WTC11 (cell line): ENCODE measurements at regions not wholly inside any gene's neighbourhood (a gene's known extent, or its start where the extent isn't known, plus 50 kb on each side); places are given as distances from the start of the nearest gene placed in this dataset.

Source experiments
- ATAC-seq: fragments of 200-7000 bp; cut with Tn5 transposase; 2 replicates; pipeline ENCODE4 v1.10.0; 2021; ENCODE audit warnings: mild to moderate bottlenecking, moderate library complexity
- CTCF ChIA-PET: fragments of 300-600 bp; sonication (Branson Sonifier 250); formaldehyde crosslinking; loops from one replicate; lab custom pipeline; 2021; ENCODE audit warnings: antibody characterized with exemption; lab: Charles Lee
- POLR2A ChIA-PET: fragments of 350-600 bp; sonication (Branson Sonifier 250); formaldehyde crosslinking; loops from one replicate; lab custom pipeline; 2021; ENCODE audit warnings: antibody characterized with exemption; lab: Charles Lee
- DNase-seq: peaks from one replicate; pipeline ENCODE4 v3.0.0; 2021; ENCODE audit warnings: low spot score
- H3K27ac Mint-ChIP-seq: 2 replicates; pipeline ENCODE4 v1.8.0; 2021; ENCODE audit warnings: mixed read lengths
- H3K27me3 Mint-ChIP-seq: 2 replicates; pipeline ENCODE4 v1.8.0; 2021; ENCODE audit warnings: low read depth, mild to moderate bottlenecking, moderate library complexity, mixed read lengths
- H3K36me3 Mint-ChIP-seq: 2 replicates; pipeline ENCODE4 v1.8.0; 2021; ENCODE audit warnings: mixed read lengths
- H3K4me1 Mint-ChIP-seq: 2 replicates; pipeline ENCODE4 v1.8.0; 2022; ENCODE audit warnings: mixed read lengths
- H3K4me3 Mint-ChIP-seq: 2 replicates; pipeline ENCODE4 v1.8.0; 2021; ENCODE audit warnings: mild to moderate bottlenecking, moderate library complexity, mixed read lengths
- H3K9me3 Mint-ChIP-seq: 2 replicates; pipeline ENCODE4 v1.8.0; 2021; ENCODE audit warnings: mixed read lengths
- ARID4B ChIP-seq: sonication (generic); formaldehyde crosslinking; IDR thresholded peaks from 2 replicates; pipeline ENCODE4 v1.8.0; 2023; ENCODE audit warnings: missing genetic modification reagents, mild to moderate bottlenecking, borderline replicate concordance
- ATF3 ChIP-seq: sonication (generic); formaldehyde crosslinking; conservative IDR thresholded peaks from 2 replicates; pipeline ENCODE4 v1.8.1; 2022; ENCODE audit warnings: mild to moderate bottlenecking, missing genetic modification reagents
- E2F1 ChIP-seq: sonication (generic); formaldehyde crosslinking; IDR thresholded peaks from 2 replicates; pipeline ENCODE4 v1.8.0; 2022; ENCODE audit warnings: mild to moderate bottlenecking, missing genetic modification reagents
- ELF4 ChIP-seq: sonication (generic); formaldehyde crosslinking; IDR thresholded peaks from 2 replicates; pipeline ENCODE4 v1.8.1; 2022; ENCODE audit warnings: low read depth, mild to moderate bottlenecking, moderate library complexity, missing genetic modification reagents
- IRF1 ChIP-seq: sonication (generic); formaldehyde crosslinking; IDR thresholded peaks from 2 replicates; pipeline ENCODE4 v1.8.0; 2023; ENCODE audit warnings: missing genetic modification reagents
- MXD4 ChIP-seq: fragments of 250-450 bp; sonication (Bioruptor Pico); IDR thresholded peaks from 2 replicates; pipeline ENCODE4 v1.8.0; 2021; ENCODE audit warnings: mild to moderate bottlenecking, moderate library complexity, borderline replicate concordance
- RORB ChIP-seq: fragments of 250-450 bp; sonication (Bioruptor Pico); IDR thresholded peaks from 2 replicates; pipeline ENCODE4 v1.9.0; 2021; ENCODE audit warnings: mild to moderate bottlenecking
- SMAD3 ChIP-seq: sonication (generic); formaldehyde crosslinking; IDR thresholded peaks from 2 replicates; pipeline ENCODE4 v1.8.0; 2022; ENCODE audit warnings: missing genetic modification reagents, mild to moderate bottlenecking, borderline replicate concordance
- SOX15 ChIP-seq: fragments of 250-450 bp; sonication (Bioruptor Pico); IDR thresholded peaks from 2 replicates; pipeline ENCODE4 v1.9.0; 2021; ENCODE audit warnings: mild to moderate bottlenecking
- SP1 ChIP-seq: sonication (generic); formaldehyde crosslinking; conservative IDR thresholded peaks from 2 replicates; pipeline ENCODE4 v1.8.1; 2022; ENCODE audit warnings: missing genetic modification reagents
- ZBTB43 ChIP-seq: sonication (generic); formaldehyde crosslinking; IDR thresholded peaks from 2 replicates; pipeline ENCODE4 v1.8.1; 2023; ENCODE audit warnings: mild to moderate bottlenecking, missing genetic modification reagents
- ZMAT4 ChIP-seq: fragments of 250-450 bp; sonication (Bioruptor Pico); IDR thresholded peaks from 2 replicates; pipeline ENCODE4 v1.9.0; 2021; ENCODE audit warnings: mild to moderate bottlenecking
- ZNF121 ChIP-seq: sonication (generic); formaldehyde crosslinking; IDR thresholded peaks from 2 replicates; pipeline ENCODE4 v1.8.0; 2023; ENCODE audit warnings: missing genetic modification reagents
- ZNF219 ChIP-seq: sonication (generic); formaldehyde crosslinking; IDR thresholded peaks from 2 replicates; pipeline ENCODE4 v1.8.0; 2023; ENCODE audit warnings: missing genetic modification reagents, mild to moderate bottlenecking, borderline replicate concordance
- ZNF396 ChIP-seq: fragments of 250-450 bp; sonication (Bioruptor Pico); IDR thresholded peaks from 2 replicates; pipeline ENCODE4 v1.8.0; 2021; ENCODE audit warnings: mild to moderate bottlenecking, moderate library complexity, borderline replicate concordance
- ZNF425 ChIP-seq: fragments of 250-450 bp; sonication (Bioruptor Pico); conservative IDR thresholded peaks from 2 replicates; pipeline ENCODE4 v1.9.0; 2021; ENCODE audit warnings: mild to moderate bottlenecking
- ZNF671 ChIP-seq: fragments of 250-450 bp; sonication (Bioruptor Pico); IDR thresholded peaks from 2 replicates; pipeline ENCODE4 v1.8.0; 2021; ENCODE audit warnings: mild to moderate bottlenecking
- ZSCAN18 ChIP-seq: fragments of 250-450 bp; sonication (Bioruptor Pico); IDR thresholded peaks from 2 replicates; pipeline ENCODE4 v2.1.2; 2022; ENCODE audit warnings: mild to moderate bottlenecking, moderate library complexity

- ATAC-seq (no peak), DNase-seq (no peak)
- peaks cover 3% of the 10 kb centered on the region; the same call in 1 of the 2 replicates for H3K27me3 Mint-ChIP-seq
- no peak for TF ChIP-seq ZNF396 (CRISPR knock-in tag)
- TF ChIP-seq SOX15, result no peak
- no peak for TF ChIP-seq IRF1
- no peak for TF ChIP-seq ZMAT4 (CRISPR knock-in tag)
- TF ChIP-seq SP1 (CRISPR knock-in tag), result no peak
- no peak for TF ChIP-seq ZBTB43 (CRISPR knock-in tag)
- no peak for TF ChIP-seq ZNF671
- TF ChIP-seq MXD4, result no peak
- no peak for TF ChIP-seq ZNF121 (CRISPR knock-in tag)
- TF ChIP-seq RORB (CRISPR knock-in tag), result no peak
- no peak for TF ChIP-seq E2F1 (CRISPR knock-in tag)
- no peak for TF ChIP-seq SMAD3 (CRISPR knock-in tag)
- TF ChIP-seq ZNF425 (CRISPR knock-in tag), result no peak
- TF ChIP-seq ELF4 (CRISPR knock-in tag), result no peak
- no peak for TF ChIP-seq ZSCAN18
- no peak for TF ChIP-seq ZNF219
- no peak for TF ChIP-seq ARID4B (CRISPR knock-in tag)
- no peak for TF ChIP-seq ATF3
- H3K4me1 Mint-ChIP-seq, result peaks cover 42% of the 10 kb centered on the region
- no peaks in the 10 kb centered on the region for H3K36me3 Mint-ChIP-seq
- ChIA-PET CTCF (interaction anchor here (0.6 to 2.5 kb wide), 17 partner anchors 19 to 201 kb away, joined by 3 to 36 read pairs (median 4); no protein-coding TSS in a partner anchor), POLR2A (no interaction called here)
- no peaks in the 10 kb centered on the region for H3K9me3 Mint-ChIP-seq
- no peak overlapping the region for H3K4me3 Mint-ChIP-seq
- no peak overlapping the region for H3K27ac Mint-ChIP-seq
Measured at GRCh38 chr5:141760193-141760592, 78.2 kb upstream of the ARAP3 start.
